RWPE2 (cell line): ENCODE measurements at regions not wholly inside any gene's neighbourhood (a gene's known extent, or its start where the extent isn't known, plus 50 kb on each side); places are given as distances from the start of the nearest gene placed in this dataset.

ENCODE experiments used
- ATAC-seq: fragments of 200-7000 bp; cut with Tn5 transposase; 3 replicates; pipeline ENCODE4 v1.9.1; 2021; ENCODE audit warnings: low read depth
- DNase-seq: peaks from one replicate; pipeline ENCODE4 v3.0.0-alpha.2; 2020; ENCODE audit warnings: low spot score
- H3K27ac ChIP-seq: fragments of 450-650 bp; 2 replicates; pipeline ENCODE4 v1.5.1; 2017; ENCODE audit warnings: mild to moderate bottlenecking; ENCODE audit not compliant: poor library complexity, severe bottlenecking
- H3K27me3 ChIP-seq: fragments of 250-450 bp; sonication (Bioruptor Pico); 2 replicates; pipeline ENCODE4 v1.5.1; 2021; ENCODE audit warnings: mild to moderate bottlenecking, moderate library complexity; ENCODE audit not compliant: insufficient read depth, poor library complexity, severe bottlenecking
- H3K36me3 ChIP-seq: fragments of 250-450 bp; sonication (Bioruptor Pico); 2 replicates; pipeline ENCODE4 v1.5.1; 2020; ENCODE audit warnings: low read depth, mild to moderate bottlenecking, moderate library complexity
- H3K4me1 ChIP-seq: fragments of 250-450 bp; sonication (Bioruptor Pico); 2 replicates; pipeline ENCODE4 v1.5.1; 2021; ENCODE audit warnings: mild to moderate bottlenecking, moderate library complexity; ENCODE audit not compliant: insufficient read depth, poor library complexity, severe bottlenecking
- H3K4me3 ChIP-seq: fragments of 250-450 bp; sonication (Bioruptor Pico); 2 replicates; pipeline ENCODE4 v1.5.1; 2021; ENCODE audit warnings: mild to moderate bottlenecking, moderate library complexity; ENCODE audit not compliant: severe bottlenecking
- H3K9me3 ChIP-seq: fragments of 250-450 bp; sonication (Bioruptor Pico); 2 replicates; pipeline ENCODE4 v1.5.1; 2021; ENCODE audit warnings: mild to moderate bottlenecking, moderate library complexity; ENCODE audit not compliant: severe bottlenecking
- CTCF ChIP-seq: fragments of 450-650 bp; IDR thresholded peaks from one replicate; pipeline ENCODE4 v1.5.1; 2017; ENCODE audit warnings: mild to moderate bottlenecking, moderate library complexity; ENCODE audit not compliant: poor library complexity, severe bottlenecking

GRCh38 chr11:130806746-130807145, 109.5 kb downstream of the SNX19 start:
- Histone ChIP-seq H3K4me1 (no peaks in the 10 kb centered on the region), H3K27ac (no peak overlapping the region), H3K36me3 (no peaks in the 10 kb centered on the region), H3K9me3 (no peaks in the 10 kb centered on the region), H3K4me3 (no peak overlapping the region), H3K27me3 (no peaks in the 10 kb centered on the region)
- no peak for TF ChIP-seq CTCF
- DNase-seq = no peak
- ATAC-seq = no peak

GRCh38 chr11:130808541-130808940, 107.7 kb downstream of the SNX19 start:
- Histone ChIP-seq H3K4me1 (no peaks in the 10 kb centered on the region), H3K4me3 (no peak overlapping the region), H3K27me3 (no peaks in the 10 kb centered on the region), H3K36me3 (no peaks in the 10 kb centered on the region), H3K9me3 (no peaks in the 10 kb centered on the region), H3K27ac (no peak overlapping the region)
- TF ChIP-seq CTCF = no peak
- no peak for ATAC-seq
- no peak for DNase-seq

GRCh38 chr11:130813196-130813595, 103.1 kb downstream of the SNX19 start:
- no peak overlapping the region for H3K27ac ChIP-seq
- ATAC-seq (no peak), DNase-seq (no peak)
- no peak overlapping the region for H3K4me3 ChIP-seq
- no peaks in the 10 kb centered on the region for H3K9me3 ChIP-seq
- H3K27me3 ChIP-seq = no peaks in the 10 kb centered on the region
- H3K36me3 ChIP-seq = no peaks in the 10 kb centered on the region
- H3K4me1 ChIP-seq = no peaks in the 10 kb centered on the region
- TF ChIP-seq CTCF = no peak

GRCh38 chr11:130813638-130814037, 102.6 kb downstream of the SNX19 start:
- H3K4me1 ChIP-seq = no peaks in the 10 kb centered on the region
- TF ChIP-seq CTCF = no peak
- ATAC-seq (no peak), DNase-seq (no peak)
- H3K36me3 ChIP-seq = no peaks in the 10 kb centered on the region
- no peaks in the 10 kb centered on the region for H3K27me3 ChIP-seq
- H3K27ac ChIP-seq = no peak overlapping the region
- H3K4me3 ChIP-seq = no peak overlapping the region
- no peaks in the 10 kb centered on the region for H3K9me3 ChIP-seq

GRCh38 chr11:130814440-130815096, 101.7 kb downstream of the SNX19 start:
- ATAC-seq = no peak
- Histone ChIP-seq H3K9me3 (no peaks in the 10 kb centered on the region), H3K4me3 (no peak overlapping the region), H3K4me1 (no peaks in the 10 kb centered on the region), H3K36me3 (no peaks in the 10 kb centered on the region), H3K27ac (no peak overlapping the region), H3K27me3 (no peaks in the 10 kb centered on the region)
- DNase-seq = no peak
- TF ChIP-seq CTCF = no peak
